DOHH2 (cell line): ENCODE measurements at regions not wholly inside any gene's neighbourhood (a gene's known extent, or its start where the extent isn't known, plus 50 kb on each side); places are given as distances from the start of the nearest gene placed in this dataset.

Experiments
- H3F3A ChIP-seq: fragments of 200-600 bp; sonication (generic), shearing (Covaris generic); 2 replicates; pipeline ENCODE4 v1.6.0; 2016; ENCODE audit warnings: antibody characterized with exemption, mild to moderate bottlenecking; ENCODE audit not compliant: control insufficient read depth, insufficient read depth
- H3K27ac ChIP-seq: fragments of 200-600 bp; sonication (generic); 2 replicates; pipeline ENCODE4 v1.5.1; 2014; ENCODE audit warnings: low read depth, mild to moderate bottlenecking, low read length, moderate library complexity
- H3K27me3 ChIP-seq: fragments of 200-600 bp; sonication (generic); 2 replicates; pipeline ENCODE4 v1.6.1; 2014; ENCODE audit warnings: mild to moderate bottlenecking, low read length, mixed read lengths; ENCODE audit not compliant: control insufficient read depth
- H3K36me3 ChIP-seq: fragments of 200-600 bp; sonication (generic); 2 replicates; pipeline ENCODE4 v1.6.1; 2014; ENCODE audit warnings: mild to moderate bottlenecking, low read length, moderate library complexity, mixed read lengths; ENCODE audit not compliant: control insufficient read depth
- H3K4me1 ChIP-seq: fragments of 200-600 bp; sonication (generic); 2 replicates; pipeline ENCODE4 v1.6.1; 2014; ENCODE audit warnings: mild to moderate bottlenecking, low read length, mixed read lengths; ENCODE audit not compliant: control insufficient read depth
- H3K4me2 ChIP-seq: fragments of 200-600 bp; sonication (generic); 2 replicates; pipeline ENCODE4 v1.6.0; 2014; ENCODE audit warnings: mild to moderate bottlenecking, low read length, moderate library complexity
- H3K4me3 ChIP-seq: fragments of 200-600 bp; sonication (generic); 2 replicates; pipeline ENCODE4 v1.5.1; 2014; ENCODE audit warnings: mild to moderate bottlenecking, low read length, mixed read lengths
- H3K79me2 ChIP-seq: fragments of 200-600 bp; sonication (generic); 2 replicates; pipeline ENCODE4 v1.6.1; 2014; ENCODE audit warnings: mild to moderate bottlenecking, low read length, mixed read lengths; ENCODE audit not compliant: control insufficient read depth
- H3K9me2 ChIP-seq: fragments of 200-600 bp; sonication (generic); replicated peaks from 2 replicates; pipeline ENCODE4 v1.6.1; 2014; ENCODE audit warnings: mild to moderate bottlenecking, low read length, mixed read lengths; ENCODE audit not compliant: control insufficient read depth
- H3K9me3 ChIP-seq: fragments of 200-600 bp; sonication (generic); 2 replicates; pipeline ENCODE4 v1.6.1; 2014; ENCODE audit warnings: antibody characterized with exemption, low read length, mixed read lengths; ENCODE audit not compliant: control insufficient read depth, insufficient read depth
- H4K20me1 ChIP-seq: fragments of 200-600 bp; sonication (generic); 2 replicates; pipeline ENCODE4 v1.6.0; 2014; ENCODE audit warnings: low read depth, mild to moderate bottlenecking, antibody characterized with exemption, low read length, moderate library complexity; ENCODE audit not compliant: control insufficient read depth, insufficient read depth
- EZH2phosphoT487 ChIP-seq: fragments of 200-600 bp; sonication (generic); IDR thresholded peaks from 2 replicates; pipeline ENCODE4 v1.6.1; 2017; ENCODE audit warnings: borderline replicate concordance, mild to moderate bottlenecking, antibody characterized with exemption, low read length, moderate library complexity, mixed read lengths
- TF ChIP-seq, protein P1 (sequence below): fragments of 200-600 bp; sonication (generic); IDR thresholded peaks from one replicate; pipeline ENCODE4 v1.5.1; 2014; ENCODE audit warnings: antibody characterized with exemption, mild to moderate bottlenecking, low read depth, low read length; ENCODE audit not compliant: poor library complexity, severe bottlenecking

DNA sequence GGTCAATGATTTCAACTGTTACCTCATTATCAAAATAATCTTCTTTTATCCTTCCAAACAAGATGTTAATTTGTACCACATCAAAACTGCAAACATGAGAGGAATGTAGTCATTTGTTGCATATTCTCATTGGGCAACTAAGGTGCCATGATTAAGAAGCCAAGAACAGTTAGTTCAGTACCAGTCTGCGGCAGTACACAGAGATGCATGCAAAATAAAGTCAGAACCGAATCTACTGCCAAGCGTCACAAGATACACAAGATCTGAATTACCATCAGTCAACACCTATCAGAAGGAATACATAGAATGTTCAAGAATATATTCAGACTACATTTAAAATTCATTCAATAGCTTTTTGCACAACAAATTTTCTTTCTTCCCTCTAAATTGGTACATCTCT lies 127.6 kb upstream of the SPATA12 start:
- no peak overlapping the region for H3K27ac ChIP-seq
- TF ChIP-seq, protein P1, sequence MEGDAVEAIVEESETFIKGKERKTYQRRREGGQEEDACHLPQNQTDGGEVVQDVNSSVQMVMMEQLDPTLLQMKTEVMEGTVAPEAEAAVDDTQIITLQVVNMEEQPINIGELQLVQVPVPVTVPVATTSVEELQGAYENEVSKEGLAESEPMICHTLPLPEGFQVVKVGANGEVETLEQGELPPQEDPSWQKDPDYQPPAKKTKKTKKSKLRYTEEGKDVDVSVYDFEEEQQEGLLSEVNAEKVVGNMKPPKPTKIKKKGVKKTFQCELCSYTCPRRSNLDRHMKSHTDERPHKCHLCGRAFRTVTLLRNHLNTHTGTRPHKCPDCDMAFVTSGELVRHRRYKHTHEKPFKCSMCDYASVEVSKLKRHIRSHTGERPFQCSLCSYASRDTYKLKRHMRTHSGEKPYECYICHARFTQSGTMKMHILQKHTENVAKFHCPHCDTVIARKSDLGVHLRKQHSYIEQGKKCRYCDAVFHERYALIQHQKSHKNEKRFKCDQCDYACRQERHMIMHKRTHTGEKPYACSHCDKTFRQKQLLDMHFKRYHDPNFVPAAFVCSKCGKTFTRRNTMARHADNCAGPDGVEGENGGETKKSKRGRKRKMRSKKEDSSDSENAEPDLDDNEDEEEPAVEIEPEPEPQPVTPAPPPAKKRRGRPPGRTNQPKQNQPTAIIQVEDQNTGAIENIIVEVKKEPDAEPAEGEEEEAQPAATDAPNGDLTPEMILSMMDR = no peak
- no peak for TF ChIP-seq EZH2phosphoT487
- H3K4me3 ChIP-seq = no peak overlapping the region
- no peaks in the 10 kb centered on the region for H4K20me1 ChIP-seq
- peaks cover 8% of the 10 kb centered on the region for H3K4me1 ChIP-seq
- H3K4me2 ChIP-seq = no peak overlapping the region
- H3K9me2 ChIP-seq = no peaks in the 10 kb centered on the region; the same call in 1 of the 2 replicates
- no peaks in the 10 kb centered on the region for H3K36me3 ChIP-seq
- H3F3A ChIP-seq = no peaks in the 10 kb centered on the region
- H3K79me2 ChIP-seq = no peaks in the 10 kb centered on the region
- H3K9me3 ChIP-seq = peaks cover 6% of the 10 kb centered on the region
- no peaks in the 10 kb centered on the region for H3K27me3 ChIP-seq

DNA sequence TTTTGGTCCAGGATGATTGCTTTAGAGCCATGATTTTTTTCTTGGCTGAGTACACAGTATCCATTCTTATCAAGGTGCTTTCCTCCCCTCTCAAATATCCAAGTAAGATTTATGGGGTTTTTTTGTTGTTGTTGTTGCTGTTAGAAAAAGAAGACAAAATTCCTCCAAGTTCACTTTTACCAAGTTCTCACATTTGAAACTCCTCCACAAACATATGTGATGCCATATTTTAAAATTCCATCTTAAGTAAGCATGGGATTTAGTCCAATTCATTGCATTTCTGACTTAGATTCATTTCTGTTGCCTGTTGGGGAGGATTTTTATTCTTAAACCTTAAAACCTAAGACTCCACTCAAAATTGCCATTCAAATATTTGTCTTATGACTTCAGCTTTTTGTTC lies 128.6 kb upstream of the SPATA12 start:
- peaks cover 8% of the 10 kb centered on the region for H3K4me1 ChIP-seq
- H3K9me3 ChIP-seq = peaks cover 6% of the 10 kb centered on the region
- no peaks in the 10 kb centered on the region for H3K36me3 ChIP-seq
- TF ChIP-seq, protein P1 = no peak
- no peak for TF ChIP-seq EZH2phosphoT487
- no peak overlapping the region for H3K4me3 ChIP-seq
- H3F3A ChIP-seq = no peaks in the 10 kb centered on the region
- H4K20me1 ChIP-seq = no peaks in the 10 kb centered on the region
- no peak overlapping the region for H3K4me2 ChIP-seq
- H3K9me2 ChIP-seq = no peaks in the 10 kb centered on the region; the same call in 1 of the 2 replicates
- H3K27me3 ChIP-seq = no peaks in the 10 kb centered on the region
- H3K27ac ChIP-seq = no peak overlapping the region
- no peaks in the 10 kb centered on the region for H3K79me2 ChIP-seq

DNA sequence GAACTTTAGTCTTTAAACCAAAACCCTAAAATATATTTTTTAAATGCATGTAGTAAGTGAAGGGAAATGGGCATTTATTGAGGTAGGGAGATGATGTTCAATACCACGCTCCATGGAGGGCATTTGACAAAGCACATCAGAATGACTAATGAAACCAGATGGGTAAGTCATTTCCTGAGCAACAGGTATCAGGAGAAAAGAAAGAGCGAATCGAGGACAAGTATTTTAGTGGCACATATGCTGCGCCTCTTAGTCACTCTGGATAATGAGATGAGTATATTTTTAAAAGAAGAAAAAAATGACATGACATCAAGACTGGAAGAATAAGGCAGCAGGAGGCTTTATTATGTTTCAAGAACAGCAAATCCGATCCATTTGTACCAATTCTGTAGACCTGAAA lies 129.0 kb upstream of the ARHGEF3 start:
- Histone ChIP-seq H3K4me3 (no peak overlapping the region), H3F3A (no peaks in the 10 kb centered on the region), H3K27me3 (no peaks in the 10 kb centered on the region), H3K4me1 (peaks cover 8% of the 10 kb centered on the region), H3K9me3 (peaks cover 6% of the 10 kb centered on the region; the same call in 1 of the 2 replicates), H3K79me2 (no peaks in the 10 kb centered on the region), H4K20me1 (no peaks in the 10 kb centered on the region), H3K4me2 (no peak overlapping the region), H3K36me3 (no peaks in the 10 kb centered on the region), H3K9me2 (no peaks in the 10 kb centered on the region), H3K27ac (no peak overlapping the region)
- no peak for TF ChIP-seq EZH2phosphoT487
- TF ChIP-seq, protein P1 = no peak
